ENCODE measurements at regions not wholly inside any gene's neighbourhood (a gene's known extent, or its start where the extent isn't known, plus 50 kb on each side); places are given as distances from the start of the nearest gene placed in this dataset.
A peak's percentile ranks its signal among the peaks of the same experiment; 100 is the strongest.
"Not testable (repeated sequence)": the region's sequence is repeated elsewhere in the genome, so short reads cannot be mapped to it uniquely, and the experiment has no call there.

- no peak for DNase-seq (ENCODE audit: low read depth)
Observed at GRCh38 chr20:52098186-52098585, 93.4 kb downstream of the ZFP64 start.

- DNase-seq (ENCODE audit: low read depth): no peak
Observed at GRCh38 chr20:52096117-52096516, 95.5 kb downstream of the ZFP64 start.

GRCh38 chr20:52094693-52095092 is 96.9 kb downstream of the ZFP64 start:
- DNase-seq (ENCODE audit: low read depth): no peak

GRCh38 chr20:52093575-52093974 is 98.0 kb downstream of the ZFP64 start:
- DNase-seq (ENCODE audit: low read depth): no peak

GRCh38 chr20:52090035-52090434 is 101.5 kb downstream of the ZFP64 start:
- DNase-seq (ENCODE audit: low read depth): no peak

- DNase-seq (ENCODE audit: low read depth): peak; percentile 96
Observed at GRCh38 chr20:52087471-52087870, 104.1 kb downstream of the ZFP64 start.

- DNase-seq (ENCODE audit: low read depth): no peak
Observed at GRCh38 chr20:52086878-52087277, 104.7 kb downstream of the ZFP64 start.

GRCh38 chr20:52084727-52085126 is 106.9 kb downstream of the ZFP64 start:
- DNase-seq (ENCODE audit: low read depth): no peak

GRCh38 chr20:52083627-52084232 is 107.8 kb downstream of the ZFP64 start:
- DNase-seq (ENCODE audit: low read depth): peak; percentile 59

GRCh38 chr20:52082612-52083011 is 109.0 kb downstream of the ZFP64 start:
- no peak for DNase-seq (ENCODE audit: low read depth)

- DNase-seq (ENCODE audit: low read depth): no peak
Observed at GRCh38 chr20:52081791-52082190, 109.8 kb downstream of the ZFP64 start.

GRCh38 chr20:52081066-52081465 is 110.5 kb downstream of the ZFP64 start:
- DNase-seq (ENCODE audit: low read depth): no peak

- no peak for DNase-seq (ENCODE audit: low read depth)
Observed at GRCh38 chr20:52078289-52078688, 113.3 kb downstream of the ZFP64 start.

GRCh38 chr20:52076164-52076563 is 115.4 kb downstream of the ZFP64 start:
- no peak for DNase-seq (ENCODE audit: low read depth)

GRCh38 chr20:52075400-52075799 is 116.2 kb downstream of the ZFP64 start:
- no peak for DNase-seq (ENCODE audit: low read depth)

GRCh38 chr20:52071136-52071535 is 120.4 kb downstream of the ZFP64 start:
- DNase-seq (ENCODE audit: low read depth): no peak

GRCh38 chr20:52064931-52065330 is 126.6 kb downstream of the ZFP64 start:
- no peak for DNase-seq (ENCODE audit: low read depth)

- no peak for DNase-seq (ENCODE audit: low read depth)
Observed at GRCh38 chr20:52062452-52063209, 128.9 kb downstream of the ZFP64 start.

GRCh38 chr20:52060794-52061714 is 130.5 kb downstream of the ZFP64 start:
- DNase-seq (ENCODE audit: low read depth): peak; percentile 22

- DNase-seq (ENCODE audit: low read depth): not testable (repeated sequence)
Observed at GRCh38 chr20:52057133-52057532, 134.4 kb downstream of the ZFP64 start.

GRCh38 chr20:52056203-52057062 is 135.1 kb downstream of the ZFP64 start:
- DNase-seq (ENCODE audit: low read depth): peak; percentile 87

GRCh38 chr20:52054123-52054522 is 137.5 kb downstream of the ZFP64 start:
- no peak for DNase-seq (ENCODE audit: low read depth)
